Neural progenitor cell (in vitro differentiated cells): ENCODE measurements at regions not wholly inside any gene's neighbourhood (a gene's known extent, or its start where the extent isn't known, plus 50 kb on each side); places are given as distances from the start of the nearest gene placed in this dataset.

Experiments
- CTCF ChIP-seq: fragments of 200-600 bp; sonication (generic); IDR thresholded peaks from 2 replicates; pipeline ENCODE4 v1.5.1; 2017; ENCODE audit warnings: antibody characterized with exemption, mild to moderate bottlenecking
- EZH2 ChIP-seq: fragments of 200-600 bp; sonication (generic); IDR thresholded peaks from 2 replicates; pipeline ENCODE4 v1.6.1; 2017; ENCODE audit warnings: antibody characterized with exemption, mild to moderate bottlenecking, moderate library complexity

DNA sequence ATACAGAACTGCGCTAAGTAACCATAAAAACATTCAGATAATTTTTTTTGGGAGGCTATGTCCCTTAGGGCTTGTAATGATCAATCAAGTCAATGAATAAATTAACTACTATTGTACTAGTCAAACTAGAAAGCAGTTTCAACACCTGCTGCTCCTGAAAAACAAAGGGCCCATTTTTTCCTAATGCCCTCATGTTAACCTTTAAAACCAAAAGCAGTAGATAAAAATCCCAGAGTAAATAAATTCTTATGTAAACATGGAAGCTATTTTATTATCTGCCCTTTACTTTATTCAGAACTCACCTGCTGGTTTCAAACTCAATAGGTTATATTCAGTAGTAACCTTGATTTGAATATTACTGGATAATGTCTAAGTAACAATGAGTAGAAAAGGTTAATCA, 159.5 kb upstream of the STARD13 start:
- no peak for TF ChIP-seq CTCF
- no peak for TF ChIP-seq EZH2
